Right atrium auricular region (tissue), 2 donors: ENCODE measurements at regions not wholly inside any gene's neighbourhood (a gene's known extent, or its start where the extent isn't known, plus 50 kb on each side); places are given as distances from the start of the nearest gene placed in this dataset.
"Not testable (repeated sequence)": the region's sequence is repeated elsewhere in the genome, so short reads cannot be mapped to it uniquely, and the experiment has no call there.

Experiments used
- DNase-seq: peaks from one replicate; pipeline ENCODE4 v3.0.0-alpha.2; 2019; ENCODE audit warnings: low spot score
- H3K27ac ChIP-seq, 2 donors: fragments of 200-600 bp; sonication (generic); 1 replicate in 1 of 2; 2 replicates in 1 of 2; pipeline ENCODE4 v1.5.1; 2016 to 2019
- H3K27me3 ChIP-seq, 2 donors: fragments of 200-600 bp; sonication (generic); one replicate each; pipeline versions ENCODE4 v1.5.1 to v1.6.0; 2017 to 2019
- H3K36me3 ChIP-seq: fragments of 200-600 bp; sonication (generic); one replicate; pipeline ENCODE4 v1.5.1; 2016
- H3K4me1 ChIP-seq, 2 donors: fragments of 200-600 bp; sonication (generic); one replicate each; pipeline versions ENCODE4 v1.5.1 to v1.6.0; 2017 to 2019
- H3K4me3 ChIP-seq, 2 donors: fragments of 200-600 bp; sonication (generic); 1 replicate in 1 of 2; 2 replicates in 1 of 2; pipeline ENCODE4 v1.5.1; 2017 to 2019; ENCODE audit warnings: mild to moderate bottlenecking in 1 of 2, moderate library complexity in 1 of 2
- H3K9me3 ChIP-seq, 2 donors: fragments of 200-600 bp; sonication (generic); one replicate each; pipeline ENCODE4 v1.5.1; 2019
- TF ChIP-seq, protein P1 (sequence below), 2 donors: fragments of 200-600 bp; sonication (generic); IDR thresholded peaks; one replicate each; pipeline ENCODE4 v1.5.1; 2019; ENCODE audit warnings: antibody characterized with exemption in 2 of 2

DNA sequence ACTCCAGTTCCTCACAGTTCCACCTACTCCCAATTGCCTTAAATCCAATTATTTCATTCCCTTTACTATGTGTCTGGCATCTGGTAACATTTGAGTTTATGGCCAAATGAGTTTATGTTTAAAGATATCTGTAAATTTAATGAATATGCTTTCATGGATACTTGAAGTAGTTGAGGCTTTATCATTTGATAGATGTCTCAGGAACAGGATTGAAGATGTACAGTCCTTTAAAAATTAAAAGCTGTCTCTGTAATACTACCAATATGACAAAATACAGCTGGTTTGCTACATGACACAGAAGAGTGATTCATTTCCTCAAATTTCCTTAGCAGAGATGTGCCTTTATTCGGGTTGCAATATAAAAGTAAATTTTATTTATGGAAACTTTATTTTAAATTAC is 2326.0 kb upstream of the ACO1 start:
- TF ChIP-seq, protein P1, sequence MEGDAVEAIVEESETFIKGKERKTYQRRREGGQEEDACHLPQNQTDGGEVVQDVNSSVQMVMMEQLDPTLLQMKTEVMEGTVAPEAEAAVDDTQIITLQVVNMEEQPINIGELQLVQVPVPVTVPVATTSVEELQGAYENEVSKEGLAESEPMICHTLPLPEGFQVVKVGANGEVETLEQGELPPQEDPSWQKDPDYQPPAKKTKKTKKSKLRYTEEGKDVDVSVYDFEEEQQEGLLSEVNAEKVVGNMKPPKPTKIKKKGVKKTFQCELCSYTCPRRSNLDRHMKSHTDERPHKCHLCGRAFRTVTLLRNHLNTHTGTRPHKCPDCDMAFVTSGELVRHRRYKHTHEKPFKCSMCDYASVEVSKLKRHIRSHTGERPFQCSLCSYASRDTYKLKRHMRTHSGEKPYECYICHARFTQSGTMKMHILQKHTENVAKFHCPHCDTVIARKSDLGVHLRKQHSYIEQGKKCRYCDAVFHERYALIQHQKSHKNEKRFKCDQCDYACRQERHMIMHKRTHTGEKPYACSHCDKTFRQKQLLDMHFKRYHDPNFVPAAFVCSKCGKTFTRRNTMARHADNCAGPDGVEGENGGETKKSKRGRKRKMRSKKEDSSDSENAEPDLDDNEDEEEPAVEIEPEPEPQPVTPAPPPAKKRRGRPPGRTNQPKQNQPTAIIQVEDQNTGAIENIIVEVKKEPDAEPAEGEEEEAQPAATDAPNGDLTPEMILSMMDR (IDR thresholded peaks at IDR 0.05) = no peak

DNA sequence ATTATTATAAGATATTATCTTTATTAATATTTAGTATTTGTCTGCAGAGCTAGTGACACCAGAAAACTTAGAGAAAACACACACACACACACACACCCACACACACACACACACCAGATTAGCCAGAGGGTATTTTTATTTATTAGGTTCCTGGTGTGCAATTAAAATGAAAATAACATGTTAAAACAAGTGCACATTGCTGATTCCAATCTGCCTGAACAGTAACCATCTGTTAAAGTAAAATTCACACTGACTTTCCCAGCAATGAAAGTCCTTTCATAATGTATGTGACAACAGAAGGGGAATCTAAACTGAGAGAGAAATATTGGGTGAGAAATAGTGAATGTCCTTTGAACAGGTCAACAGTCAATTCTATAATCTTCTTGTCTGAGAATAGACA is 2323.5 kb upstream of the ACO1 start:
- Histone ChIP-seq H3K36me3 (no peaks in the 10 kb centered on the region), H3K27ac (no peak overlapping the region), H3K27me3 (no peaks in the 10 kb centered on the region), H3K9me3 (no peaks in the 10 kb centered on the region), H3K4me1 (no peaks in the 10 kb centered on the region), H3K4me3 (no peak overlapping the region)
- TF ChIP-seq, protein P1 (IDR thresholded peaks at IDR 0.05) = no peak
- no peak for DNase-seq

More for the DNA sequence above, 2326.0 kb upstream of the ACO1 start:
- Histone ChIP-seq H3K4me1 (no peaks in the 10 kb centered on the region), H3K27me3 (no peaks in the 10 kb centered on the region), H3K4me3 (no peak overlapping the region), H3K36me3 (no peaks in the 10 kb centered on the region), H3K9me3 (no peaks in the 10 kb centered on the region), H3K27ac (no peak overlapping the region)
- DNase-seq = no peak

DNA sequence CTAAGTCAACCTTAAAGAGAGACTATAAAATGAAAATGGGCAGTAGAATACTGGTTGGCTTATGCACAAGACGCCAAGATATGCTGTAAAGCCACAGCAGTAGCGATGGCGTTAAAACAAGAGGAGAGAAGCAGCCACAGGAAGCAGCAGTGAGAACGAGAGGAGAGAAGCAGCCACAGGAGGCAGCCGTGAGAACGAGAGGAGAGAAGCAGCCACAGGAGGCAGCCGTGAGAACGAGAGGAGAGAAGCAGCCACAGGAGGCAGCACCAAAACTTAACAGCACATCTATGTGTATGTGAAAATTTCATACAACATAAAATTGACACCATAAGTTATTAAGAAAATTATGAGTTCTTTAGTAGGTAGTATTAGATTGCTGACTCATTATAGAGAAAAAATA is 2318.6 kb upstream of the ACO1 start:
- no peaks in the 10 kb centered on the region for H3K9me3 ChIP-seq
- DNase-seq = no peak
- H3K4me1 ChIP-seq = no peaks in the 10 kb centered on the region
- H3K27ac ChIP-seq = no peak overlapping the region
- TF ChIP-seq, protein P1 (IDR thresholded peaks at IDR 0.05) = no peak
- no peaks in the 10 kb centered on the region for H3K36me3 ChIP-seq
- no peak overlapping the region for H3K4me3 ChIP-seq
- H3K27me3 ChIP-seq = no peaks in the 10 kb centered on the region

DNA sequence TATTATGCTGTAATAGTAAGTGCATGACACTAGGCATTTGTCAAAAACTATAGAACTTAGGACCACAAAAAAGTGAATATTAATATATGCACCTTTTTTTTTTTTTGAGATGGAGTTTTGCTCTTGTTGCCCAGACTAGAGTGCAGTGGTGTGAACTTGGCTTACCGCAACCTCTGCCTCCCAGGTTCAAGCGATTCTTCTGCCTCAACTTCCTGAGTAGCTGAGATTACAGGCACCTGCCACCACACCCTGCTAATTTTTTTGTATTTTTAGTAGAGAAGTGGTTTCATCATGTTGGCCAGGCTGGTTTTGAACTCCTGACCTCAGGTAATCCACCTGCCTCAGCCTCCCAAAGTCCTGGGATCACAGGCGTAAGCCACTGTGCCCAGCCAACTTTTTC is 2315.2 kb upstream of the ACO1 start:
- H3K4me3 ChIP-seq, H3K4me1 ChIP-seq, H3K9me3 ChIP-seq, H3K27ac ChIP-seq, H3K36me3 ChIP-seq, H3K27me3 ChIP-seq, DNase-seq: not testable (repeated sequence)

DNA sequence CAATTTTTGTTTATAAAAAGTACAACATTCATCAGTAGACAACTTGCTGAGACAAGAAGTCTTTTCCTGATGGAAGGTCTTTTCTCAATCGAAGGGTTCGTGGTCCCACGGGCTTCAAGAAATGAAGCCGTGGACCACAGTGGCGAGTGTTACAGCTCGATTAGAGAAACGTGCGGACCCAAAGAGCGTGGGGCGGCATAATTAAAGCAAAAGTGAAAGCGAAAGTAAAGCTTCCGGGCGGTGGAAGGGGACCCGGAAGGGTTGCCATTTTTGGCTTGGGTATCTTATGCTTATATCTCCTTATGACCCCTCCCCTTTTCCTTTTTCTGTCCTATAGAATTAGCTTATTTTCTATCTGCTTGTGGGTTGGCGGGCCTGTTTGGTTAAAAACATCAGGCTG is 2309.4 kb upstream of the ACO1 start:
- Histone ChIP-seq H3K4me3 (no peak overlapping the region), H3K36me3 (no peaks in the 10 kb centered on the region), H3K27me3 (no peaks in the 10 kb centered on the region), H3K4me1 (no peaks in the 10 kb centered on the region), H3K27ac (no peak overlapping the region), H3K9me3 (no peaks in the 10 kb centered on the region)
- TF ChIP-seq, protein P1 (IDR thresholded peaks at IDR 0.05) = no peak
- no peak for DNase-seq

DNA sequence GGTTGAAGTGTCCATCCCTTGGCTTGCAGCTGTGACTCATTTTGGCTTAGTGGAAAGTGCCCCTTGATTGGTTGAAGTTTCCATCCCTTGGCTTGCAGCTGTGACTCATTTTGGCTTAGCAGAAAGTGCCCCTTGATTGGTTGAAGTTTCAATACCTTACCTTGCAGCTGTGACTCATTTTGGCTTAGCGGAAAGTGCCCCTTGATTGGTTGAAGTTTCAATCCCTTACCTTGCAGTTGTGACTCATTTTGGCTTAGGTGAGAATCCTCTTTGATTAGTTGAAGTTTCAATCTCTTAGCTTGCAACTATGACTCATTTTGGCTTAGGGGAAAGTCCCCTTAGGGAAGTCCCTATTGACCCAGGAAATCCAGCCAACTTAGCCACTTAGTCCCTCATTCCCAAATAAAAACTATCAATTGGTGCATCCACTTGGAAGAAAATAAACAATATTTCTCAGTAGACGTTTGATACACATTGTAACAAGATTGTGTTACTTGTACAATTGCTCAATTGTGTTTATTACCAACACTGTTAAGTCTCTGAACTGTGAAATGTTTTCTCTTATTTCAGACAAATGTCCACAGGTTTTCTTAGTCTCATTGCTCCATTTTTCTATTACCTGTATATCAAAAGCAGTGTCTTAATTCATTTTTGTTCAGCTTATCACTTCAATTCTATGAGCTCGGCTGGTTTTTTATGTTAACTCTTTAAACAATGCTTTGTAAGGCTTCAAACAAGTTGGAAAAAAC is 2308.8 kb upstream of the ACO1 start:
- H3K4me1 ChIP-seq = no peaks in the 10 kb centered on the region
- no peaks in the 10 kb centered on the region for H3K9me3 ChIP-seq
- DNase-seq = no peak
- no peak overlapping the region for H3K4me3 ChIP-seq
- H3K27me3 ChIP-seq = no peaks in the 10 kb centered on the region
- H3K36me3 ChIP-seq = no peaks in the 10 kb centered on the region
- TF ChIP-seq, protein P1 (IDR thresholded peaks at IDR 0.05) = no peak
- H3K27ac ChIP-seq = no peak overlapping the region
